ENCODE measurements at regions not wholly inside any gene's neighbourhood (a gene's known extent, or its start where the extent isn't known, plus 50 kb on each side); places are given as distances from the start of the nearest gene placed in this dataset.

DNA sequence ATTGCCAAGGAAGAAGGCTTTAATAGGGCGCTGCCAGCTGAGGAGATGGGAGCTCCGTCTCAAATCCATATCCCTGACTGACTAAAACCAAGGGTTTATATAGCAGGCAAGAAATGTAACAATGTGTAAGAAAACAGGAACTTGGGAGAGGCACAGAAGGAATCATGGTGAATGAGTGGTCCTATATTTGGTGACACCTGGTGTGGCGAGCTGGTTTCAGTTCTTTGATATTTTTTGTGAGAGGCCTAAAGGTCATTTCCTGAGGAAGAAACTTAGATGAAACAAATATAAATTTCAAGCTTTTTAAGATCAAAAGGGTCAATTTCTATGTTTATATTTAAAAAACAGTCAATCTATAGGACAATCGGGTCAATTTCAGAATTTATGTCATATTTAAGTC, 826.3 kb downstream of the SLITRK6 start:
- TF ChIP-seq, protein P1, sequence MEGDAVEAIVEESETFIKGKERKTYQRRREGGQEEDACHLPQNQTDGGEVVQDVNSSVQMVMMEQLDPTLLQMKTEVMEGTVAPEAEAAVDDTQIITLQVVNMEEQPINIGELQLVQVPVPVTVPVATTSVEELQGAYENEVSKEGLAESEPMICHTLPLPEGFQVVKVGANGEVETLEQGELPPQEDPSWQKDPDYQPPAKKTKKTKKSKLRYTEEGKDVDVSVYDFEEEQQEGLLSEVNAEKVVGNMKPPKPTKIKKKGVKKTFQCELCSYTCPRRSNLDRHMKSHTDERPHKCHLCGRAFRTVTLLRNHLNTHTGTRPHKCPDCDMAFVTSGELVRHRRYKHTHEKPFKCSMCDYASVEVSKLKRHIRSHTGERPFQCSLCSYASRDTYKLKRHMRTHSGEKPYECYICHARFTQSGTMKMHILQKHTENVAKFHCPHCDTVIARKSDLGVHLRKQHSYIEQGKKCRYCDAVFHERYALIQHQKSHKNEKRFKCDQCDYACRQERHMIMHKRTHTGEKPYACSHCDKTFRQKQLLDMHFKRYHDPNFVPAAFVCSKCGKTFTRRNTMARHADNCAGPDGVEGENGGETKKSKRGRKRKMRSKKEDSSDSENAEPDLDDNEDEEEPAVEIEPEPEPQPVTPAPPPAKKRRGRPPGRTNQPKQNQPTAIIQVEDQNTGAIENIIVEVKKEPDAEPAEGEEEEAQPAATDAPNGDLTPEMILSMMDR (IDR thresholded peaks at IDR 0.05; ENCODE audit: low read depth, low read length, poor library complexity, severe bottlenecking): no peak
- no peak for TF ChIP-seq EZH2phosphoT487 (IDR thresholded peaks at IDR 0.05; ENCODE audit: borderline replicate concordance, low read length)

Data from DOHH2 (cell line).